GM12878 (cell line): ENCODE measurements at regions not wholly inside any gene's neighbourhood (a gene's known extent, or its start where the extent isn't known, plus 50 kb on each side); places are given as distances from the start of the nearest gene placed in this dataset.

ENCODE experiments used
- ATAC-seq: fragments of 200-7000 bp; cut with Tn5 transposase; 3 replicates; pipeline ENCODE4 v1.9.1; 2020; ENCODE audit warnings: mild to moderate bottlenecking, moderate library complexity
- BruUV-seq: library from RNA; stranded (reverse); fragments of 400-500 nt; replicated peaks from 2 replicates; lab custom pipeline; 2021; lab: Mats Ljungman, UMichigan
- CTCF ChIA-PET: fragments of 300-600 bp; sonication (Branson Sonifier 250); formaldehyde crosslinking; extraction: SDS; loops from one replicate; lab custom pipeline; 2021; ENCODE audit warnings: inconsistent platforms; lab: Yijun Ruan, JAX
- POLR2A ChIA-PET: fragments of 350-600 bp; formaldehyde crosslinking; extraction: SDS; loops from one replicate; lab custom pipeline; 2021; ENCODE audit warnings: inconsistent platforms; lab: Charles Lee
- RAD21 ChIA-PET: fragments of 300-600 bp; sonication (Branson Sonifier 250); formaldehyde crosslinking; loops from one replicate; lab custom pipeline; 2023; ENCODE audit warnings: antibody characterized with exemption; ENCODE audit not compliant: unreplicated experiment; lab: Charles Lee
- SMC1A ChIA-PET: fragments of 300-600 bp; sonication (Branson Sonifier 250); formaldehyde crosslinking; loops from one replicate; lab custom pipeline; 2023; ENCODE audit not compliant: unreplicated experiment, uncharacterized antibody; lab: Charles Lee
- DNase-seq: peaks from one replicate; pipeline ENCODE4 v3.0.0-alpha.2; 2011; ENCODE audit warnings: low read depth, low spot score
- FAIRE-seq: peaks from 3 replicates; lab custom pipeline; 2011; peaks lifted over from hg19 to GRCh38; lab: Jason Lieb, UNC
- H2AFZ ChIP-seq: 2 replicates; pipeline ENCODE4 v1.6.0; 2011; ENCODE audit warnings: low read depth, low read length, control low read depth; ENCODE audit not compliant: control insufficient read depth
- H3K27ac ChIP-seq: 2 replicates; pipeline ENCODE4 v1.5.1; 2011; ENCODE audit warnings: control low read depth; ENCODE audit not compliant: control insufficient read depth, insufficient read depth
- H3K27me3 ChIP-seq, 2 experiments: replicated peaks in 1 of 2; 2 replicates each; pipeline versions ENCODE4 v1.6.0 to v1.6.1; 2011; ENCODE audit warnings: low read length in 1 of 2; ENCODE audit not compliant: control insufficient read depth in 2 of 2, insufficient read depth in 2 of 2
- H3K36me3 ChIP-seq, 2 experiments: 2 replicates each; pipeline ENCODE4 v1.5.1; 2011; ENCODE audit warnings: low read length in 1 of 2; ENCODE audit not compliant: control insufficient read depth in 2 of 2, insufficient read depth in 2 of 2
- H3K4me1 ChIP-seq: 2 replicates; pipeline ENCODE4 v1.6.1; 2011; ENCODE audit warnings: mild to moderate bottlenecking, low read length, moderate library complexity, mixed read lengths; ENCODE audit not compliant: control insufficient read depth, insufficient read depth
- H3K4me2 ChIP-seq: 2 replicates; pipeline ENCODE4 v1.6.0; 2011; ENCODE audit warnings: control low read depth; ENCODE audit not compliant: control insufficient read depth, insufficient read depth
- H3K4me3 ChIP-seq: fragments of 200-600 bp; sonication (generic); 2 replicates; pipeline ENCODE4 v1.5.1; 2016
- H3K79me2 ChIP-seq: 2 replicates; pipeline ENCODE4 v1.6.0; 2011; ENCODE audit warnings: low read length; ENCODE audit not compliant: control insufficient read depth, insufficient read depth
- H3K9ac ChIP-seq: 2 replicates; pipeline ENCODE4 v1.8.0; 2011; ENCODE audit warnings: low read length, control low read depth, mixed read lengths; ENCODE audit not compliant: control insufficient read depth, insufficient read depth
- H3K9me3 ChIP-seq: replicated peaks from 3 replicates; pipeline ENCODE4 v1.5.1; 2011; ENCODE audit warnings: mild to moderate bottlenecking, low read length; ENCODE audit not compliant: control insufficient read depth, insufficient read depth
- H4K20me1 ChIP-seq: 2 replicates; pipeline ENCODE4 v1.6.0; 2011; ENCODE audit not compliant: control insufficient read depth, insufficient read depth
- CBFB ChIP-seq: IDR thresholded peaks from 2 replicates; pipeline ENCODE4 v1.6.1; 2016; ENCODE audit warnings: antibody characterized with exemption, low read depth
- CBX3 ChIP-seq: fragments of 200-600 bp; sonication (generic); IDR thresholded peaks from 2 replicates; pipeline ENCODE4 v1.6.1; 2016; ENCODE audit warnings: low read depth, borderline replicate concordance
- CHD2 ChIP-seq: IDR thresholded peaks from 2 replicates; pipeline ENCODE4 v1.6.1; 2011; ENCODE audit warnings: low read depth, low read length, improper control_type of control experiment, borderline replicate concordance
- CREM ChIP-seq: IDR thresholded peaks from 2 replicates; pipeline ENCODE4 v1.6.1; 2014; ENCODE audit warnings: antibody characterized with exemption, low read depth
- HDAC2 ChIP-seq: fragments of 200-600 bp; sonication (generic); IDR thresholded peaks from 2 replicates; pipeline ENCODE4 v1.6.1; 2017
- IRF4 ChIP-seq: IDR thresholded peaks from 2 replicates; pipeline ENCODE4 v1.6.1; 2011; ENCODE audit warnings: low read depth, low read length
- KLF5 ChIP-seq: fragments of 450-650 bp; IDR thresholded peaks from 2 replicates; pipeline ENCODE4 v1.6.1; 2014; ENCODE audit warnings: mild to moderate bottlenecking; ENCODE audit not compliant: partially characterized antibody
- TARDBP ChIP-seq: IDR thresholded peaks from 2 replicates; pipeline ENCODE4 v1.6.1; 2016; ENCODE audit warnings: borderline replicate concordance
- TBL1XR1 ChIP-seq: IDR thresholded peaks from 2 replicates; pipeline ENCODE4 v1.6.1; 2012; ENCODE audit warnings: low read depth, low read length, improper control_type of control experiment
- WRNIP1 ChIP-seq: IDR thresholded peaks from 2 replicates; pipeline ENCODE4 v1.6.1; 2011; ENCODE audit warnings: low read depth, low read length, improper control_type of control experiment, borderline replicate concordance
- ZBTB4 ChIP-seq: fragments of 450-650 bp; formaldehyde crosslinking; IDR thresholded peaks from 2 replicates; pipeline ENCODE4 v1.4.0; 2022; ENCODE audit warnings: mild to moderate bottlenecking, moderate library complexity
- WGBS: methylation state at CpG from one replicate; pipeline ENCODE4 v1.1.6; 2016; ENCODE audit warnings: low lambda C conversion rate; ENCODE audit not compliant: insufficient replicate concordance, insufficient coverage; ENCODE audit errors: missing lambda C conversion rate; 5-methylcytosine and 5-hydroxymethylcytosine counted together
- in situ Hi-C: fragments of 300-500 bp; cut with MboI; formaldehyde crosslinking; loops from 9 replicates; pipeline ENCODE4 v1.14.3; 2018; ENCODE audit warnings: mixed read lengths
- intact Hi-C: fragments of 100-400 bp; cut with micrococcal nuclease; formaldehyde crosslinking; loops from one replicate; pipeline ENCODE4 v1.14.2; 2022; ENCODE audit not compliant: unreplicated experiment

- TF ChIP-seq ZBTB4 (CRISPR knock-in tag) (no peak), KLF5 (no peak), CBX3 (no peak), IRF4 (no peak)
Measured at GRCh38 chrX:44094821-44095530, 121.8 kb upstream of the NDP start (continued).

- BruUV-seq: no TSS peak
- FAIRE-seq: no peak
- RAD21 ChIA-PET: no interaction called here
- POLR2A ChIA-PET: no interaction called here
- H2AFZ ChIP-seq: no peak overlapping the region
- TF ChIP-seq WRNIP1: no peak
- no peak for TF ChIP-seq TBL1XR1
- no peak for TF ChIP-seq TARDBP
- TF ChIP-seq CBFB: no peak
- no peak for TF ChIP-seq CREM
- no peak for TF ChIP-seq HDAC2
- TF ChIP-seq CBX3: no peak
- TF ChIP-seq CHD2: no peak
- SMC1A ChIA-PET: no interaction called here
- intact Hi-C loops: no loop called here
- no peak for DNase-seq
- no peak overlapping the region for H3K27ac ChIP-seq
- H3K4me2 ChIP-seq: no peak overlapping the region
- CTCF ChIA-PET: no interaction called here
- H3K4me1 ChIP-seq: no peaks in the 10 kb centered on the region
- no peaks in the 10 kb centered on the region for H3K79me2 ChIP-seq
- no peaks in the 10 kb centered on the region for H3K27me3 ChIP-seq
- no peak overlapping the region for H3K4me3 ChIP-seq
- H3K36me3 ChIP-seq: no peaks in the 10 kb centered on the region
- 36% methylated on average over 3 of the region's 3 CpGs for whole genome bisulfite sequencing
- no peak overlapping the region for H3K9ac ChIP-seq
- no peaks in the 10 kb centered on the region for H4K20me1 ChIP-seq
- in situ Hi-C loops: no loop called here
- ATAC-seq: no peak
- H3K9me3 ChIP-seq: no peaks in the 10 kb centered on the region
Measured at GRCh38 chrX:44093431-44093830, 120.2 kb upstream of the NDP start.
